Neutrophil (primary cell): ENCODE measurements at regions not wholly inside any gene's neighbourhood (a gene's known extent, or its start where the extent isn't known, plus 50 kb on each side); places are given as distances from the start of the nearest gene placed in this dataset.
"Not testable (repeated sequence)": the region's sequence is repeated elsewhere in the genome, so short reads cannot be mapped to it uniquely, and the experiment has no call there.

Experiments
- H3K27ac ChIP-seq: fragments of 200-600 bp; sonication (generic); 2 replicates; pipeline ENCODE4 v1.5.1; 2016; ENCODE audit warnings: mild to moderate bottlenecking, moderate library complexity
- H3K27me3 ChIP-seq: fragments of 200-600 bp; sonication (generic); 2 replicates; pipeline ENCODE4 v1.6.0; 2016; ENCODE audit warnings: mild to moderate bottlenecking
- H3K36me3 ChIP-seq: fragments of 200-600 bp; sonication (generic); 2 replicates; pipeline ENCODE4 v1.5.1; 2017
- H3K4me1 ChIP-seq, 2 experiments: fragments of 200-600 bp in 1 of 2; sonication (generic) in 1 of 2; 1 replicate in 1 of 2; 2 replicates in 1 of 2; pipeline versions ENCODE4 v1.5.1 to v1.6.1; 2013 to 2016; ENCODE audit warnings: low read depth in 1 of 2, low read length in 1 of 2, mild to moderate bottlenecking in 1 of 2, moderate library complexity in 1 of 2; ENCODE audit not compliant: control insufficient read depth in 1 of 2, insufficient read depth in 1 of 2
- H3K4me3 ChIP-seq, 2 experiments: fragments of 200-600 bp in 1 of 2; sonication (generic) in 1 of 2; 1 replicate in 1 of 2; 2 replicates in 1 of 2; pipeline ENCODE4 v1.5.1; 2013 to 2016; ENCODE audit warnings: low read depth in 1 of 2, low read length in 1 of 2, mild to moderate bottlenecking in 1 of 2, moderate library complexity in 1 of 2
- H3K9me3 ChIP-seq: fragments of 200-600 bp; sonication (generic); 2 replicates; pipeline ENCODE4 v1.5.1; 2016
- CTCF ChIP-seq: fragments of 200-600 bp; sonication (generic); IDR thresholded peaks from 2 replicates; pipeline ENCODE4 v1.5.1; 2016; ENCODE audit warnings: antibody characterized with exemption

- TF ChIP-seq CTCF = no peak
- H3K27me3 ChIP-seq = no peaks in the 10 kb centered on the region
- no peak overlapping the region for H3K4me3 ChIP-seq
- H3K9me3 ChIP-seq = no peaks in the 10 kb centered on the region
- H3K27ac ChIP-seq = no peak overlapping the region
- H3K36me3 ChIP-seq = no peaks in the 10 kb centered on the region
- no peaks in the 10 kb centered on the region for H3K4me1 ChIP-seq
These were observed 953.3 kb downstream of the METTL15 start for GRCh38 chr11:29061452-29061851.

- not testable (repeated sequence) for H3K36me3 ChIP-seq, H3K4me3 ChIP-seq, H3K9me3 ChIP-seq, H3K27ac ChIP-seq, H3K27me3 ChIP-seq, H3K4me1 ChIP-seq
These were observed 948.3 kb downstream of the METTL15 start for GRCh38 chr11:29056487-29056886.

GRCh38 chr11:29051935-29052334, 943.7 kb downstream of the METTL15 start:
- Histone ChIP-seq H3K4me3 (no peak overlapping the region), H3K27me3 (no peaks in the 10 kb centered on the region), H3K27ac (no peak overlapping the region), H3K36me3 (no peaks in the 10 kb centered on the region), H3K9me3 (no peaks in the 10 kb centered on the region), H3K4me1 (no peaks in the 10 kb centered on the region)
- no peak for TF ChIP-seq CTCF

GRCh38 chr11:29050962-29051361, 942.8 kb downstream of the METTL15 start:
- not testable (repeated sequence) for H3K27ac ChIP-seq, H3K9me3 ChIP-seq, H3K4me1 ChIP-seq, H3K27me3 ChIP-seq, H3K36me3 ChIP-seq, H3K4me3 ChIP-seq

- H3K4me1 ChIP-seq = no peaks in the 10 kb centered on the region
- H3K9me3 ChIP-seq = no peaks in the 10 kb centered on the region
- H3K27ac ChIP-seq = no peak overlapping the region
- H3K36me3 ChIP-seq = no peaks in the 10 kb centered on the region
- TF ChIP-seq CTCF = no peak
- no peaks in the 10 kb centered on the region for H3K27me3 ChIP-seq
- no peak overlapping the region for H3K4me3 ChIP-seq
These were observed 932.3 kb downstream of the METTL15 start for GRCh38 chr11:29040489-29040888.

GRCh38 chr11:29032384-29033149, 924.4 kb downstream of the METTL15 start:
- Histone ChIP-seq H3K27me3 (no peaks in the 10 kb centered on the region), H3K4me3 (no peak overlapping the region), H3K9me3 (no peaks in the 10 kb centered on the region), H3K36me3 (no peaks in the 10 kb centered on the region), H3K27ac (no peak overlapping the region), H3K4me1 (no peaks in the 10 kb centered on the region)
- TF ChIP-seq CTCF = no peak
